ENCODE measurements at regions not wholly inside any gene's neighbourhood (a gene's known extent, or its start where the extent isn't known, plus 50 kb on each side); places are given as distances from the start of the nearest gene placed in this dataset.

DNA sequence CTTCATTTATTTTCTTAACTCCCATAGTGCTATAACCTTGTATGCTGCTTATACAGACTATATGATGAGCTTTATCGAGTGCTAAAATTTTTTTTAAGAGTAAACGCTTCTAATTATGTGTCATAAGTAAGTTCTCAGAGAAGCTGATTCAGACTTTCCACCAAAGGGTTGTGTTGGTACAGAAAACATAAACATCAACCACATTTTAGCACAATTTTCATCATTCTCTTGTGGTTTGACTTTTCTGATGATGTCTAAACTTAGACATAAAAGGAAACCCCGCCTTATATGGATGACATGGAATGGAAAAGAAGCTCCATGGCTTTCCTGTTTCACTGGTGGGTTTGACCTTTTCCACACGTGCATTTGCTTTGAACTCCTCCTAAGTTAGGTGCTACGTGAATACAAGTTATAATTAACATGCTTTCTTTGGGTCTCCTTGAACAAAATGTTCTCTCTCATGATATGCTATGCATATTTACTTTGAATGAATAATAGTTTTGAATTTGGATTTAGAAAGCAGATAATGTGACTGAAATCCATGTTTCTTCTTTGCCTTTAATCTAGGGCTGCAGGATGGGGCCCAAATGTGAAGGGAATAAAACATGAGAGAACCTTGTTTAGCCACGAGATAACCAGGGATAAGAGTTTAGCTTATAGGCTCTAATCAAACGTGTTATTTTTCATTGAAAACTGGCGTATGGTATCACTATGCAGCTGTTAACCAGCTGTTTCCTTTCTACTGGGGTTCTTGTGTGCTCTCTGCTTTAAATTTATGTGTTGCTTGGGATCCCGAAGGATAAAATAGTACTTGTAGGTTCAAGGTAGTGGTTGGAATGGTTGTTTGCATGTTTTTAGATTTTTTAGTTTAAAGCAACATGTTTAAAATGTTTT is 127.1 kb upstream of the AHI1 start:
- no peak for TF ChIP-seq POLR2A (IDR thresholded peaks at IDR 0.05)
- TF ChIP-seq, protein P1, sequence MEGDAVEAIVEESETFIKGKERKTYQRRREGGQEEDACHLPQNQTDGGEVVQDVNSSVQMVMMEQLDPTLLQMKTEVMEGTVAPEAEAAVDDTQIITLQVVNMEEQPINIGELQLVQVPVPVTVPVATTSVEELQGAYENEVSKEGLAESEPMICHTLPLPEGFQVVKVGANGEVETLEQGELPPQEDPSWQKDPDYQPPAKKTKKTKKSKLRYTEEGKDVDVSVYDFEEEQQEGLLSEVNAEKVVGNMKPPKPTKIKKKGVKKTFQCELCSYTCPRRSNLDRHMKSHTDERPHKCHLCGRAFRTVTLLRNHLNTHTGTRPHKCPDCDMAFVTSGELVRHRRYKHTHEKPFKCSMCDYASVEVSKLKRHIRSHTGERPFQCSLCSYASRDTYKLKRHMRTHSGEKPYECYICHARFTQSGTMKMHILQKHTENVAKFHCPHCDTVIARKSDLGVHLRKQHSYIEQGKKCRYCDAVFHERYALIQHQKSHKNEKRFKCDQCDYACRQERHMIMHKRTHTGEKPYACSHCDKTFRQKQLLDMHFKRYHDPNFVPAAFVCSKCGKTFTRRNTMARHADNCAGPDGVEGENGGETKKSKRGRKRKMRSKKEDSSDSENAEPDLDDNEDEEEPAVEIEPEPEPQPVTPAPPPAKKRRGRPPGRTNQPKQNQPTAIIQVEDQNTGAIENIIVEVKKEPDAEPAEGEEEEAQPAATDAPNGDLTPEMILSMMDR (IDR thresholded peaks at IDR 0.05): no peak
